Mesothelial cell of epicardium (in vitro differentiated cells): ENCODE measurements at regions not wholly inside any gene's neighbourhood (a gene's known extent, or its start where the extent isn't known, plus 50 kb on each side); places are given as distances from the start of the nearest gene placed in this dataset.

Experiments used
- DNase-seq, 2 experiments: peaks; one replicate each; pipeline ENCODE4 v3.0.0; 2021; ENCODE audit warnings: low spot score in 2 of 2; ENCODE audit not compliant: unreplicated experiment in 2 of 2
- H3K27ac Mint-ChIP-seq: 2 replicates; pipeline ENCODE4 v1.8.0; 2021; ENCODE audit warnings: mixed read lengths
- H3K27me3 Mint-ChIP-seq: 2 replicates; pipeline ENCODE4 v1.8.0; 2021; ENCODE audit warnings: low read depth, mixed read lengths
- H3K36me3 Mint-ChIP-seq: 2 replicates; pipeline ENCODE4 v1.8.0; 2021; ENCODE audit warnings: mixed read lengths
- H3K4me1 Mint-ChIP-seq: 2 replicates; pipeline ENCODE4 v1.8.0; 2021; ENCODE audit warnings: mixed read lengths
- H3K4me3 Mint-ChIP-seq: 2 replicates; pipeline ENCODE4 v1.8.0; 2021; ENCODE audit warnings: mild to moderate bottlenecking, moderate library complexity, mixed read lengths
- H3K9me3 Mint-ChIP-seq: 2 replicates; pipeline ENCODE4 v1.8.0; 2021; ENCODE audit warnings: mixed read lengths
- CTCF ChIP-seq: fragments of 200-600 bp; sonication (generic); IDR thresholded peaks from one replicate; pipeline ENCODE4 v1.5.0; 2021; ENCODE audit warnings: antibody characterized with exemption; ENCODE audit not compliant: unreplicated experiment

GRCh38 chr1:20416706-20417105 is 69.3 kb downstream of the CAMK2N1 start:
- Mint-ChIP-seq H3K27me3 (peaks cover 54% of the 10 kb centered on the region), H3K9me3 (peaks cover 4% of the 10 kb centered on the region), H3K27ac (no peak overlapping the region), H3K4me1 (no peaks in the 10 kb centered on the region), H3K4me3 (no peak overlapping the region), H3K36me3 (no peaks in the 10 kb centered on the region)
- TF ChIP-seq CTCF, result no peak
- DNase-seq, result no peak

- H3K36me3 Mint-ChIP-seq, result no peaks in the 10 kb centered on the region
- no peak overlapping the region for H3K4me3 Mint-ChIP-seq
- H3K27me3 Mint-ChIP-seq, result peaks cover 48% of the 10 kb centered on the region
- H3K4me1 Mint-ChIP-seq, result no peaks in the 10 kb centered on the region
- no peak overlapping the region for H3K27ac Mint-ChIP-seq
- no peaks in the 10 kb centered on the region for H3K9me3 Mint-ChIP-seq
- TF ChIP-seq CTCF, result no peak
- DNase-seq, result no peak
Observed at GRCh38 chr1:20413776-20414140, 72.3 kb downstream of the CAMK2N1 start.

GRCh38 chr1:20413136-20413775 is 72.8 kb downstream of the CAMK2N1 start:
- no peaks in the 10 kb centered on the region for H3K36me3 Mint-ChIP-seq
- TF ChIP-seq CTCF, result no peak
- no peaks in the 10 kb centered on the region for H3K4me1 Mint-ChIP-seq
- no peak overlapping the region for H3K27ac Mint-ChIP-seq
- H3K27me3 Mint-ChIP-seq, result peaks cover 50% of the 10 kb centered on the region
- no peaks in the 10 kb centered on the region for H3K9me3 Mint-ChIP-seq
- no peak overlapping the region for H3K4me3 Mint-ChIP-seq
- peak in 1 of 2 experiments; percentile 29 for DNase-seq

GRCh38 chr1:20411196-20411980 is 74.6 kb downstream of the CAMK2N1 start:
- H3K36me3 Mint-ChIP-seq, result no peaks in the 10 kb centered on the region
- no peak overlapping the region for H3K27ac Mint-ChIP-seq
- no peaks in the 10 kb centered on the region for H3K9me3 Mint-ChIP-seq
- peak in 1 of 2 experiments; percentile 33 for DNase-seq
- peaks cover 61% of the 10 kb centered on the region for H3K27me3 Mint-ChIP-seq
- no peak for TF ChIP-seq CTCF
- H3K4me3 Mint-ChIP-seq, result no peak overlapping the region
- H3K4me1 Mint-ChIP-seq, result no peaks in the 10 kb centered on the region

- H3K27me3 Mint-ChIP-seq, result peaks cover 70% of the 10 kb centered on the region
- H3K36me3 Mint-ChIP-seq, result no peaks in the 10 kb centered on the region
- DNase-seq, result peak in 1 of 2 experiments; percentile 5
- TF ChIP-seq CTCF, result no peak
- H3K4me3 Mint-ChIP-seq, result no peak overlapping the region
- H3K4me1 Mint-ChIP-seq, result peaks cover 3% of the 10 kb centered on the region
- no peak overlapping the region for H3K27ac Mint-ChIP-seq
- H3K9me3 Mint-ChIP-seq, result no peaks in the 10 kb centered on the region
Observed at GRCh38 chr1:20410503-20410902, 75.5 kb downstream of the CAMK2N1 start.
